ENCODE measurements at regions not wholly inside any gene's neighbourhood (a gene's known extent, or its start where the extent isn't known, plus 50 kb on each side); places are given as distances from the start of the nearest gene placed in this dataset.

DNA sequence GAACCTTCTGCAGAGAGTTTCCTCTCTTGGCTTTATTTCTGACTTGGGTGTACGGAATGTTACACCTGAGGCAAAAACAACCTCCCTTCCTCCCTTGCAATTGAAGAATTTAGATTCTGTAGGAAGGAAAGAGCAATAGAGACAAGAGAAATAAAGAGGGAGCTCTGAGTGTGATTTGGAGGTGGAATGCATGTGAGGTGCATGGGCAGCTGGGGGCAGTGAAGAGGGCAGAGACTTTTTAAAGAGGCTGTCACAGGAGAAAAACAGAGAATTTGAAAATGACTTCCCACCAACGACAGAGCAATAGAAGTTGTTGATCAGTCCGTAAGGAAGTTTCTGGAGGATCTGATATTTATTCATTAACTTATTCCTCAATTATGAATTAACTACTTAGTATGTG, 172.0 kb upstream of the B3GALT2 start:
- DNase-seq (ENCODE audit: extremely low spot score): no peak
- ChIA-PET CTCF (no interaction called here), POLR2A (no interaction called here)
- no peak for TF ChIP-seq CTCF (IDR thresholded peaks at IDR 0.05; ENCODE audit: control extremely low read depth, extremely low read depth, low read depth, missing control alignments)

- no peak for TF ChIP-seq CTCF (IDR thresholded peaks at IDR 0.05; ENCODE audit: control extremely low read depth, extremely low read depth, low read depth, missing control alignments)
- ChIA-PET POLR2A (no interaction called here), CTCF (no interaction called here)
- no peak for DNase-seq (ENCODE audit: extremely low spot score)
Observed at GRCh38 chr1:193356249-193356648, 169.8 kb upstream of the B3GALT2 start.

DNA sequence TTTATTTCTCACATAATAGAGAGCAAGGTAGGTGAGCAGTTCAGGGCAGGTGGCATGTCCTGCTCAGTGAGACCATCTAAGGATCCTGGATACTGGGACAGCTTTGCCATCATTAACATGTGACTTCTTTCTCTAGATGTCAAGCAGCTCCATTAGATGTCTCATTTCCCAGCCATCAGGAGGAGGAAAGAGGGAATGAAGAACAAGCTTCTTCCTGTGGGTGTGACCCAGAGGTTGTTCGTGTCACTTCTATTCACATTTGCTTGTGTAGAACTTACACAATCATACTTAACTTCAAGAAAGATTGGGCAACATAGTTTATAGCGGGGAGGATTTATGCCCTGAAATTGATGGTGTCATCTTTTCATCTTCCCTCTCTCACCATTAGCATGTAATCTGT, 169.2 kb upstream of the B3GALT2 start:
- no peak for TF ChIP-seq CTCF (IDR thresholded peaks at IDR 0.05; ENCODE audit: control extremely low read depth, extremely low read depth, low read depth, missing control alignments)
- no peak for DNase-seq (ENCODE audit: extremely low spot score)
- ChIA-PET POLR2A (no interaction called here), CTCF (no interaction called here)

GRCh38 chr1:193355178-193355577, 168.8 kb upstream of the B3GALT2 start:
- TF ChIP-seq CTCF (IDR thresholded peaks at IDR 0.05; ENCODE audit: control extremely low read depth, extremely low read depth, low read depth, missing control alignments): no peak
- ChIA-PET CTCF (no interaction called here), POLR2A (no interaction called here)
- no peak for DNase-seq (ENCODE audit: extremely low spot score)

- no peak for DNase-seq (ENCODE audit: extremely low spot score)
- CTCF ChIA-PET: interaction anchor here (0.9 kb wide), 1 partner anchor 20 kb away, joined by 5 read pairs; no protein-coding TSS in a partner anchor
- POLR2A ChIA-PET: no interaction called here
- no peak for TF ChIP-seq CTCF (IDR thresholded peaks at IDR 0.05; ENCODE audit: control extremely low read depth, extremely low read depth, low read depth, missing control alignments)
Observed at GRCh38 chr1:193348769-193349535, 162.5 kb upstream of the B3GALT2 start.

DNA sequence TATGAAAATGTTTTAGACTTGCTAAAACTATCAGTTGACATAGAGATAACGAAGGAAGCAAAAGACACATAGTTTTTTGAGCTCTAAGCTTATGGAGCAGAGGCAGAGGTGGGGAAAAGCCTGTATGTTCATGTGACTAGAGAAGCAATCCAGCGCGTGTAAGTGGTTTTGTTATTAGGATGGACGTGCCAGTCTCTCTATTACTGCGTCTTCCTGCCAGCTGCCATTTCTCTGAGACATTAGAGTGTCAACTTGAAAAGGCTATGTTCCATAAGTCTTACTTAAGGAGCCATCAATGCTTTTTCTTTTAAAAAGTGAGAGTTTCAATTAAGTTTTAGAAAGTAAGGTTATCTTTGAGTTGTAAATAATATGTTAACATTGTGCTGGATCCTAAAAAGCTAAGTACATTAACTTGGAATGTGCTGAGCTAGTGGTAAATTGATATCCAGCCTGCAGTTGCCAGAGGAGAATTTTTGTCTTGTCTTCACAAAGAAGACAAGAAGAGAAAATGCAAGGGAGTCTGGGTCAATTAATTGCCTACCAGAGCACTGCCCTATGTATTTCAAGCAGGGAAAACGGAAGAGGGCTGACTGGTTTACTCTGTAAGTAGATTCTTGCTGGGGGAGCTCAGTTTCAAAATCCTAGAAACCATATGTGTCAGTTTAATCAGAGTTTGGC, 161.8 kb upstream of the B3GALT2 start:
- no peak for TF ChIP-seq CTCF (IDR thresholded peaks at IDR 0.05; ENCODE audit: control extremely low read depth, extremely low read depth, low read depth, missing control alignments)
- DNase-seq (ENCODE audit: extremely low spot score): no peak
- ChIA-PET POLR2A (no interaction called here), CTCF (interaction anchor here (0.9 to 1.0 kb wide), 2 partner anchors 13 to 21 kb away, joined by 3 to 5 read pairs; no protein-coding TSS in a partner anchor)

Data from GM10248 (cell line).